Testis (tissue), 2 donors: ENCODE measurements at regions not wholly inside any gene's neighbourhood (a gene's known extent, or its start where the extent isn't known, plus 50 kb on each side); places are given as distances from the start of the nearest gene placed in this dataset.

Source experiments
- DNase-seq: peaks from one replicate; pipeline ENCODE4 v3.0.0-alpha.2; 2019
- H3K27ac ChIP-seq, 2 donors: fragments of 200-600 bp; sonication (generic); one replicate each; pipeline ENCODE4 v1.5.1; 2019
- H3K27me3 ChIP-seq: fragments of 200-600 bp; sonication (generic); one replicate; pipeline ENCODE4 v1.5.1; 2019
- H3K36me3 ChIP-seq: fragments of 200-600 bp; sonication (generic); one replicate; pipeline ENCODE4 v1.5.1; 2017; ENCODE audit warnings: low read depth; ENCODE audit errors: missing control alignments
- H3K4me1 ChIP-seq: fragments of 200-600 bp; sonication (generic); one replicate; pipeline ENCODE4 v1.5.1; 2019
- H3K4me3 ChIP-seq, 2 donors: fragments of 200-600 bp; sonication (generic); one replicate each; pipeline ENCODE4 v1.5.1; 2017 to 2019
- H3K9me3 ChIP-seq: fragments of 200-600 bp; sonication (generic); one replicate; pipeline ENCODE4 v1.5.1; 2017
- POLR2A ChIP-seq: fragments of 450-650 bp; IDR thresholded peaks from one replicate; pipeline ENCODE4 v1.6.1; 2017; ENCODE audit warnings: antibody characterized with exemption, mild to moderate bottlenecking, moderate library complexity
- WGBS, 2 donors: methylation state at CpG; one replicate each; pipeline ENCODE4 v1.1.5; 2018; 5-methylcytosine and 5-hydroxymethylcytosine counted together
- intact Hi-C: fragments of 100-400 bp; cut with DNase I; formaldehyde crosslinking; loops from one replicate; pipeline ENCODE4 v1.15.1; 2023; ENCODE audit warnings: low total_unique reads
- TF ChIP-seq, protein P1 (sequence below), 3 experiments: fragments of 450-650 bp in 2 of 3; fragments of 200-600 bp in 1 of 3; sonication (generic) in 1 of 3; IDR thresholded peaks; one replicate each; pipeline ENCODE4 v1.5.1; 2016 to 2019; ENCODE audit warnings: antibody characterized with exemption in 3 of 3, mild to moderate bottlenecking in 2 of 3, moderate library complexity in 1 of 3

DNA sequence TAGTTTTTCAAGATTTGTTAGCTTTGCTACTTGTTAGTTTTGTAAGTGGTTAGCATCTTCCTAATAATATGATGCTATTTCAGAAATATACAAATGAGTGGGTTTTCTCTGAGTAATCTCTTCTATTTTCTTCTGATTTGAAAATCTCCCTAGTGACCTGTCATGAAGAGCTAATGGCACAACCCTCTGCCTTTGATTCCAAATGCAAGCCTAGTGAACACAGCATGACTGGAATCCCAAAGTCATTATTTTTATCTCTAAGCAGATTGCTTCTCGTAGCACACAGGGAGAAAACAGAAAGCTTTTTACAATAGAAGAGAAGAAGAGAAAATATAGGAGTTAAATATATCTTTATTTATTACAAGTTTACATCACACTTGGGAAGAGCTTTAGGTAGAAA, 295.5 kb downstream of the LRATD1 start:
- DNase-seq = no peak
- H3K4me1 ChIP-seq = no peaks in the 10 kb centered on the region
- no peaks in the 10 kb centered on the region for H3K27me3 ChIP-seq
- H3K27ac ChIP-seq = no peak overlapping the region
- H3K4me3 ChIP-seq = no peak overlapping the region
- 52 to 55% methylated on average over 1 of the region's 1 CpG for WGBS, 2 donors
- no peaks in the 10 kb centered on the region for H3K9me3 ChIP-seq
- TF ChIP-seq POLR2A = no peak
- TF ChIP-seq, protein P1, sequence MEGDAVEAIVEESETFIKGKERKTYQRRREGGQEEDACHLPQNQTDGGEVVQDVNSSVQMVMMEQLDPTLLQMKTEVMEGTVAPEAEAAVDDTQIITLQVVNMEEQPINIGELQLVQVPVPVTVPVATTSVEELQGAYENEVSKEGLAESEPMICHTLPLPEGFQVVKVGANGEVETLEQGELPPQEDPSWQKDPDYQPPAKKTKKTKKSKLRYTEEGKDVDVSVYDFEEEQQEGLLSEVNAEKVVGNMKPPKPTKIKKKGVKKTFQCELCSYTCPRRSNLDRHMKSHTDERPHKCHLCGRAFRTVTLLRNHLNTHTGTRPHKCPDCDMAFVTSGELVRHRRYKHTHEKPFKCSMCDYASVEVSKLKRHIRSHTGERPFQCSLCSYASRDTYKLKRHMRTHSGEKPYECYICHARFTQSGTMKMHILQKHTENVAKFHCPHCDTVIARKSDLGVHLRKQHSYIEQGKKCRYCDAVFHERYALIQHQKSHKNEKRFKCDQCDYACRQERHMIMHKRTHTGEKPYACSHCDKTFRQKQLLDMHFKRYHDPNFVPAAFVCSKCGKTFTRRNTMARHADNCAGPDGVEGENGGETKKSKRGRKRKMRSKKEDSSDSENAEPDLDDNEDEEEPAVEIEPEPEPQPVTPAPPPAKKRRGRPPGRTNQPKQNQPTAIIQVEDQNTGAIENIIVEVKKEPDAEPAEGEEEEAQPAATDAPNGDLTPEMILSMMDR (IDR thresholded peaks at IDR 0.05) = no peak
- intact Hi-C loops = no loop called here
- no peaks in the 10 kb centered on the region for H3K36me3 ChIP-seq

DNA sequence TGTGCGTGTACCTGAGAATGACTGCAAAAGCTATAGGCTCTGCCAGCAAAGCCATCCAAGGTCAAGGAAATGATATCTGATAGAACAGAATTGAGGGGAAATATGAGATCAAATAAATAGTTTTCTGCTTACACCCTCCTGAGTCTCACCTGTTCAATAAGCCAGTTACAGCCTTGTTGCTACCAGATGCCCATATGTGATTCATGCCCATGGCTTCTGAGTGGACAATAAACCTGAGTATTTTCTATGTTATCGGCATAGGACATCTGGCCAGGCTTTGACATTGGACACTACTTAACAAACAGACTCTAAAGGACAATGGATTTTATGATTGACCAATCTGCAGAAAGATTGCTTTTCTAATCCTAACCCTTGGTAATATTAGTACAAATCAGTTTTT, 297.9 kb downstream of the LRATD1 start:
- H3K36me3 ChIP-seq = no peaks in the 10 kb centered on the region
- no peak for DNase-seq
- no peak for TF ChIP-seq POLR2A
- TF ChIP-seq, protein P1 (IDR thresholded peaks at IDR 0.05) = no peak
- H3K27me3 ChIP-seq = no peaks in the 10 kb centered on the region
- H3K4me3 ChIP-seq = no peak overlapping the region
- H3K27ac ChIP-seq = no peak overlapping the region
- 88 to 93% methylated on average over 2 of the region's 2 CpGs for WGBS, 2 donors
- no peaks in the 10 kb centered on the region for H3K4me1 ChIP-seq
- no peaks in the 10 kb centered on the region for H3K9me3 ChIP-seq
- intact Hi-C loops = no loop called here

- DNase-seq = no peak
- no peaks in the 10 kb centered on the region for H3K9me3 ChIP-seq
- intact Hi-C loops = no loop called here
- H3K36me3 ChIP-seq = no peaks in the 10 kb centered on the region
- TF ChIP-seq POLR2A = no peak
- TF ChIP-seq, protein P1 (IDR thresholded peaks at IDR 0.05) = no peak
- no peak overlapping the region for H3K4me3 ChIP-seq
- no peak overlapping the region for H3K27ac ChIP-seq
- H3K27me3 ChIP-seq = no peaks in the 10 kb centered on the region
- no peaks in the 10 kb centered on the region for H3K4me1 ChIP-seq
These were observed 299.8 kb downstream of the LRATD1 start for GRCh38 chr2:14932285-14932684.

GRCh38 chr2:14933753-14934152, 301.2 kb downstream of the LRATD1 start:
- no peaks in the 10 kb centered on the region for H3K27me3 ChIP-seq
- H3K9me3 ChIP-seq = no peaks in the 10 kb centered on the region
- intact Hi-C loops = no loop called here

GRCh38 chr2:14936426-14936825, 303.9 kb downstream of the LRATD1 start:
- Histone ChIP-seq H3K27me3 (no peaks in the 10 kb centered on the region), H3K4me1 (no peaks in the 10 kb centered on the region), H3K4me3 (no peak overlapping the region), H3K9me3 (no peaks in the 10 kb centered on the region), H3K36me3 (no peaks in the 10 kb centered on the region), H3K27ac (no peak overlapping the region)
- 59 to 86% methylated on average over 3 of the region's 3 CpGs for WGBS, 2 donors
- intact Hi-C loops = no loop called here
- TF ChIP-seq POLR2A = no peak
- TF ChIP-seq, protein P1 (IDR thresholded peaks at IDR 0.05) = no peak
- DNase-seq = no peak

More at GRCh38 chr2:14933753-14934152, 301.2 kb downstream of the LRATD1 start:
- no peaks in the 10 kb centered on the region for H3K36me3 ChIP-seq
- no peak for TF ChIP-seq POLR2A
- TF ChIP-seq, protein P1 (IDR thresholded peaks at IDR 0.05) = no peak
- no peak overlapping the region for H3K4me3 ChIP-seq
- H3K27ac ChIP-seq = no peak overlapping the region
- no peaks in the 10 kb centered on the region for H3K4me1 ChIP-seq
- DNase-seq = no peak
